HEK293 (cell line): ENCODE measurements at regions not wholly inside any gene's neighbourhood (a gene's known extent, or its start where the extent isn't known, plus 50 kb on each side); places are given as distances from the start of the nearest gene placed in this dataset.

Experiments used
- CTCF ChIP-seq: fragments of 450-650 bp; formaldehyde crosslinking; IDR thresholded peaks from 2 replicates; pipeline ENCODE4 v1.5.1; 2016; ENCODE audit warnings: missing biosample characterization, missing genetic modification characterization
- ZBTB10 ChIP-seq: fragments of 450-650 bp; formaldehyde crosslinking; IDR thresholded peaks from 2 replicates; pipeline ENCODE4 v1.5.1; 2016; ENCODE audit warnings: missing biosample characterization, missing genetic modification characterization

GRCh38 chr1:55695151-55695550 lies 480.0 kb upstream of the USP24 start:
- no peak for TF ChIP-seq ZBTB10 (tag by site-specific recombination)
- no peak for TF ChIP-seq CTCF
